SW480 (cell line): ENCODE measurements at regions not wholly inside any gene's neighbourhood (a gene's known extent, or its start where the extent isn't known, plus 50 kb on each side); places are given as distances from the start of the nearest gene placed in this dataset.
"Not testable (repeated sequence)": the region's sequence is repeated elsewhere in the genome, so short reads cannot be mapped to it uniquely, and the experiment has no call there.

Source experiments
- DNase-seq: peaks from one replicate; pipeline ENCODE4 v3.0.0-alpha.2; 2016; ENCODE audit warnings: low spot score

DNA sequence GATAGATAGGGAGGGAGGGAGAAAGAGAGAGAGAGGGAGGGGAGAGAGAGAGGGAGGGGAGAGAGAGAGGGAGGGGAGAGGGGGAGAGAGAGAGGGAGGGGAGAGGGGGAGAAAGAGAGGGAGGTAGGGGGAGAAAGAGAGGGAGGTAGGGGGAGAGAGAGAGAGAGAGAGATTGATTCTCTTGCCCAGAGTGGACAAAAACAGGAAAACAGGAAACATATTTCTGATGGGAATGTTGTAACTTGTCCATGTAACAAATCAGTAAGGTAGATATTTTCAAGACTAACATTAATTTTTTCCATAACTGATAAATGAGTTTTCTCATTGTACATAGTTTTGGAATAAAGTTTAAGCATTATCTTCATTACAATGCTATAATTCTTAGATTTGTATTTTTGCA is 811.7 kb upstream of the GRAMD2B start:
- no peak for DNase-seq

GRCh38 chr5:125612181-125612721 is 811.0 kb upstream of the GRAMD2B start:
- no peak for DNase-seq

DNA sequence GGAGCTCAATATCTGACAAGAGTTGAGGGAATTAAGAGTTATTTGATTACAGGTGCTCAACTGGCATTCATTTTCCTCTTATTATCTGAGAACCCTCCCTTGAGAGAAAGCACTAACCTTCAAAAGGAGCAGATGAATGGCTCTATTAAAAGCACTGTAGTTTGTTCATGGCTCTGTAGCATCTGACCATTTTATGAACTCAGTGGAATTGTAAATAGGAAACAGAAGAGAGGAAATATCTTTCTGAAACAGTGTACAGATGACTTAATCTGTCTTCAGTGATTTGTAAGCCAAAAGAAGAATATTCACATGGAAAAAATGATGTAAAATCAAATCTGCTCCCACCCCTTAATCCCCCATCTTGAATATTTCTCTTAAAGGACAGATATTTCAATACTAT is 810.4 kb upstream of the GRAMD2B start:
- DNase-seq = no peak

GRCh38 chr5:125630237-125630636 is 793.0 kb upstream of the GRAMD2B start:
- no peak for DNase-seq

- no peak for DNase-seq
These were observed 789.7 kb upstream of the GRAMD2B start for GRCh38 chr5:125633523-125633922.

DNA sequence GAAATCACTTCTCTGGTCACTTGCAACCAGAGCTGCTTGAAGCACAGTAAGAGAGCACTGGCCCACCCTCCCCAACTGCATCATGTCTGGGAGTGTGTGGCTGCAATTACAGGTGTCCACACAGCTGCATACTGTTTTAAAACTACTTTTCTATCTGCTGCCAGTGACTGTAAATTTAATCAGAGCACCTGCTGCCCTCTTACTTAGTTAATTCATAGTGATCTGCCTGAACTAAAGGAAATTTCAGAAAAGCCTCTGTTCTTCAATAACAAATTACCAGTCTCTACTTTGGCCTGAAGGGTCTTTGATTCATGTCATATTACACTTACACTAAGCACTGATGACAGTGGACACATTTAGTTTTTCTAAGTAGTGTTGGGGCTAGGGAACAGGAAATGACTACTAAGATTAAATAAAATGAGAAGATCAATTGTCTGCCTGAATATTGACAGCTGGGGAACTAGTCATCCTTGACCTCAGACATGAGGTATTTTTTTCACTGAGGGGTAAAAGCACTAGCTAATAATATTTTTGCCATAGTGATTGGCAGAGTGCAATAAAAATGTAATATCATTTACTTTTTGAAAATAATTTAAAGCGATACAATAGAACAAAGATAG is 788.9 kb upstream of the GRAMD2B start:
- no peak for DNase-seq

DNA sequence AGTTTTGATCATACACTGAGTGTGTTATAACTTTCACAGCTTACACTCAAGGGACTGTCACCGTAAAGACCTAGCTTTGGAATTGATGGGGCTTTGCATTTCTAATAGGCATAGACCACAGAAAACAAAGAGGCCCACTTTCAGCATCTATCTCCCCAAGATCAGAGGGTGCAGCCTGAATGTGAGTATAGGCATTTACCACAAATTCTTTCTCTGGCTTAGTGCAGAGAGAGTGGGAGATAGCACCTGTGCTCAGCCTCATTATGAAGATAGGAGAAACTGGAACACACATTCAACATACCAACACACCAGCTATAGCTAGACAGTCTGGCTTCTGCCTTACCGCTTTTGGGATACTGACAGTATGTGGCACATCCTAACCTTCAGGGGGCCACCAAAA is 783.4 kb upstream of the GRAMD2B start:
- no peak for DNase-seq

DNA sequence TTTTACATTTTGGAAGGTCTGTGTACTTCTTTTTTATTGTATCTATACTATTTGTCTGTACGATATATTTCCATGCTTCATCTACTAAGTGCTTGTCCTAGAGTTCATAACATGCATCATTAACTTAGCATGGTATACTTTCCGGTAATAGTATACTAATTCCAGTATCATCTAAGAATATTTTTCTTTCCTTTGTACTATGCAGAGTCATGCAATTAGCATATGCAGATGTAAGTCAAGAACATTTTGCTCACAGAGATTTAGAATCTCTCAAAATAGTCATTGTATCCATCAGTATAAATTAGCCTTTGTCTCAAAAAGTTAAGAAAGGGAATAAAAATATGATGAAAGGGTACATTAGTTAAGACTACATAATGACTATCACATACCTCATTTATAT is 770.4 kb upstream of the GRAMD2B start:
- no peak for DNase-seq

DNA sequence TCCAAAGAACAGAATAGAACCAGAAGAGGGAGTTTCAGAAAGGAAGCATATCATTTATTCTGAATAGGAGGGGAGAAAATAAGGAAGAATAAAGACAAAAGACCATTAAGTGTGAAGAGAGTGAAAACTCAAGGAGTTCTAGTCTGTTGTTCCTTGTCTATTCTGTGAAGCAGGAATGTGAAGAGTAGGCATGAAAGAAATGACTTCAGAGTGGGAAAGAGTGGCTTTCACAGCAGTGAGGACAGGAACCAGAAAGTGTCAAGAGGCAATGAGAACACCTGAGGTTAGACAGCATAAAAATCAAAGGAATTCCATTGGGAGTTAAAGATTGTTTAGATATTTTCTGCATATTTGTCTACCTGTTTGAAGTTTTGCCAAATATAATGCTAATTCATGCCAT is 768.8 kb upstream of the GRAMD2B start:
- DNase-seq = no peak

DNA sequence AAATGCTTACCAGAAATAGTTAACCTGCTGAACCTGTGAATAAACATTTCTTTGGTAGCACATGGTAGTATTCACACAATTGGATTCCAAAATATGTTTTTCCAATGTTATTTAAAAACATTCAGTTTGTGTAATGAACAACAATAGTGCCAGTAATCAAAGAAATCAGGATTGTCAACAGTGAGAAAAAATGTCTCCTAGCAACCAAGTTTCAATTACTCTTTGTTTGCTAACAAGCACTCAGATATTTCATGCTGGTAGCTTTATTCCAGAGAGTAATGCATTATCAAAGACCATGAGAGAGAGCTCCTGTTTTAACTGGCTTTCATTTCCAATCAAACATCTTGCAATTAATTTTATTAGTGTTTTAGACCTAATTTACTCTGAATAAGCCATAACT is 768.1 kb upstream of the GRAMD2B start:
- DNase-seq = no peak

DNA sequence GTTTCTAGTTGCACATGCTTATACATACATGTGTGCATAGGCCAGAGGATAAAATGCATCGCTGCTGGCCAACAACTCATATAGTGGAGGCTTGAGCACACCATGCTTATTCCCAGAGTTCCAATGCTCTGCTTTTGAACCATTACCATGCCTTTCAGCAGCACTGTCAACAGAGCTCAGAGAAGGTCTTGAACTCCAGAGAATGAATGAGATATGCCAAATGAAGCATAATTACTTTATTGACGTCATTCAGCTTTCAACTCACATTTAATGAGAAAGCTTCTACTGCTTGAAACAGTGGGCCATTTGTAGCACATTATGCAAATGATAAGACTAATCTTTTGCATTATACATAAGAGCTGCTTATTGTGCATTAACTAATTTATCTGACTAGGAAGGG is 765.3 kb upstream of the GRAMD2B start:
- DNase-seq = no peak

GRCh38 chr5:125659316-125660023 is 763.7 kb upstream of the GRAMD2B start:
- DNase-seq = no peak

GRCh38 chr5:125660231-125660895 is 762.8 kb upstream of the GRAMD2B start:
- DNase-seq = no peak

DNA sequence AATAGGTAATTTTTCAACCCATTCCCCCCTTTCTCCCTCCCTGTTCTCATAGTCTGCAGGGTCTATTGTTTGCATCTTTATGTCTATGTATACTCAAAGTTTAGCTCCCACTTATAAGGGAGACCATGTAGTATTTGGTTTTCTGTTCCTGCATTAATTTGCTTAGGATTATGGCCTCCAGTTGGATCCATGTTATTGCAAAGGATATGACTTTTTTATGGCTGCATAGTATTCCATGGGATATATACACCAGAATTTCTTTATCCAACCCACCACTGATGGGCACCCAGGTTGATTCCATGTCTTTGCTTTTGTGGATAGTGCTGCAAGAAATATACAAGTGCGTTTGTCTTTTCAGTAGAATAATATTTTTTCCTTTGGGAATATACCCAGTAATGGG is 761.6 kb upstream of the GRAMD2B start:
- no peak for DNase-seq

DNA sequence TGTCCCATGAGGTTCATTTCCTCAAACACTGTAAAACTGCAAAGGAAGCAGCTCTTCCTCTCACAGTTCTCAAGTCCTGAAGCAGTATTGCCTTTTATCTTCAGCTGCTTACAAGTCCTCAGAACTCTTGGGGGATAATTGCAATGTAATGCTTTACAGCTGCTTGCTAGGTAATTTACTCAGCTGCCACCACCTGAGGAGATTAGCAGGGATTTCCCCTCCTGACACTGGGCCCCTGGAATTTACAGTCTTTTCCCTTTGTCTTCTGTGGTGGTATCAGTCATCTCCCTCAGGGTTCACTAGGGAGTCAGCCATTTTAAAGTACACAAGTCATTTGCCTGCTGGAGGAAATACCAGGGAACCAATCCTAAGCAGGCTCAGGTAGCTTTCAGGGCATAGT is 754.3 kb upstream of the GRAMD2B start:
- no peak for DNase-seq

- DNase-seq = no peak
These were observed 749.8 kb upstream of the GRAMD2B start for GRCh38 chr5:125673359-125673950.

- DNase-seq = no peak
These were observed 743.7 kb upstream of the GRAMD2B start for GRCh38 chr5:125679522-125679921.

- DNase-seq = no peak
These were observed 739.5 kb upstream of the GRAMD2B start for GRCh38 chr5:125683669-125684068.

DNA sequence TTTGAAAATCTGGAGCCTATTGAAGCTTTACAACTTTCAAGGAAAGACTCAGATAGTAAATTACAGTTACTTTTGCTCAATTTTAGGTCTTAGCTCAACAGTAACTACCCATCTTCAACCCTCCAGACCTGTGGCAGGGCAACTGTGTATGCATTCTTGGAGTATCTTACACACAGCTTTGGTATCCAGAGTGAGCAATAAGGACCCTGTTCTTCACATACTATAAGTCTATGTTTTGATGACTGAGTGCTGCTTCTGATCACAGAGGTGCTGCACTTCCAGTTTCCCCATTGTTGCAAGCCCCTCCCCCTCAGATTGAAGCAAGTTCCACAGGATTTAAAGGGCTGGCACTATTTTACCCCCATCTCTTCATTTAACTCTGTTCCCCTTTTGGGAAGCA is 737.4 kb upstream of the GRAMD2B start:
- no peak for DNase-seq

GRCh38 chr5:125691738-125692530 is 731.3 kb upstream of the GRAMD2B start:
- not testable (repeated sequence) for DNase-seq

DNA sequence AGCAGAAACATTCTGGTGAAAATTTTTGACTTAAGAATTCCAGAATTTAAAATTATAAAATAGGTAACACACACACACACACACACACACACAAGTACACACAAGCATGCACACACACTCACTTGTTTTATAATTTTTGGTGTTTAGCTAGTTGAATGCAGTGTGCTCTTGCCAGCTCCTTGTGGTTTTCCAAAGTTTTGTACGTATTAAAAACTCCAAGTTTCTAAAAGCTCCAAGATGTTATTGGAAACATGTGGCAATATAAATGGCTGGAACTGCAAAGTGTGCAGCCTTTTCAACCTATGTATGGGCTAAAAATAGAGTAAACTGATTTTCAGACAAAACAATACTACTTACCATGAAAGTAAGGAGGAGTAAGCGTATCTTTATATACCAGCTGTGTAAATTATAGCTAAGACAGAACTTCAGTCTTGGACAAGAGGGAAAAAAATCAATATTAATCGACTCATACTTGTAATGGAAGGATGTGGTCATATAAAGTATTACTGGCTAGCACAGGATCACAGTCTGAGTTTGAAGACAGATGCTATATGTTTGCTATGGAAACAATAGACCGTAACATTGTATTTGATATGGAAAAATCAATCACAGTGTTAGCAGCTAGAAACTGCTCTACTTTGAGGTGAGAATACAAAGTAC is 727.1 kb upstream of the GRAMD2B start:
- DNase-seq = no peak
